H1 (cell line): ENCODE measurements at regions not wholly inside any gene's neighbourhood (a gene's known extent, or its start where the extent isn't known, plus 50 kb on each side); places are given as distances from the start of the nearest gene placed in this dataset.

Source experiments
- NANOG ChIP-seq: IDR thresholded peaks from 2 replicates; pipeline ENCODE4 v1.6.1; 2011; ENCODE audit warnings: low read length, low read depth, mild to moderate bottlenecking, inconsistent platforms; ENCODE audit not compliant: insufficient read depth, poor library complexity, severe bottlenecking
- SIN3A ChIP-seq, 2 experiments: IDR thresholded peaks in 1 of 2; conservative IDR thresholded peaks in 1 of 2; 2 replicates each; pipeline ENCODE4 v1.6.1; 2011 to 2012; ENCODE audit warnings: low read length in 2 of 2, improper control_type of control experiment in 1 of 2, low read depth in 1 of 2, mild to moderate bottlenecking in 1 of 2
- ZNF274 ChIP-seq: IDR thresholded peaks from 2 replicates; pipeline ENCODE4 v1.7.0; 2012; ENCODE audit warnings: low read length, borderline replicate concordance; ENCODE audit errors: extremely low read depth

DNA sequence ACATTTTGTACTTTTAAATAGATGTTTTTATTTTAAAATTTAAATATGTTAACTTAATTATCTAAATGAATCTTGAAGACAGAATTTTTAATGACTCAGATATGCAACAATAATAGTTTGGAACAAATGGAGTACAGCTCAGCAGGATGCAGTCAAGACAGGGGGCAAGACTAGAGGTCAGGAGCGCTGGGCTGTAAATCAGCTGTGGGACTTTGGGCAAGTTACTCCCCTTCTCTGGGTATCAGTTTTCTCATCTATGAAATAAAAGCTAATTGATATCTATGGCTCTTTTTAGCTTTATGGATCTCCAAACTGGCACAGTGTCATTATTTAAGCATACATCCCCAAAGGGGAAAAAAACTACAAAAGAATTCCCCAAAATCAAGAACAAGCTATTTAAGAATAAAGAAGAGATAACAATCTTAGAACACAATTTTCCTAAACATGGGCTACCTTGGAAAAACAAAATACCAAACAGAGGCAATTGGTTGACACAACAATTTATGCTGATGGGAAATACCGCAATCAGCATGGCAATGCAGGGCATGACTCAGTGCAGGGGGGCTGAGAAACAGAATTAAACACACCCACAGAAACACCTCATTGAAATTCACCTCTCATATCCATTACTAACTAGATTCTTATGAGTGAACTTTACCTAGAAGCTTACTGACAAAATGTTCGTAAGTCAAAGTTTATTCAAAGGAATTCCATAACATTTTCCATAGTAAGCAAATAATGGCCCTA is 188.2 kb downstream of the SIM1 start (continued):
- TF ChIP-seq NANOG (no peak), SIN3A (conservative IDR thresholded peaks at IDR 0.05 in 1 of 2, IDR thresholded peaks at IDR 0.05 in 1 of 2; ENCODE audit: low read depth in 1 of 2, low read length in 2 of 2) (no peak), ZNF274 (no peak)
- TF ChIP-seq, all 59 proteins: peak for 0
